SK-N-MC (cell line): ENCODE measurements at regions not wholly inside any gene's neighbourhood (a gene's known extent, or its start where the extent isn't known, plus 50 kb on each side); places are given as distances from the start of the nearest gene placed in this dataset.

ENCODE experiments used
- EZH2 ChIP-seq: fragments of 200-600 bp; sonication (generic); IDR thresholded peaks from one replicate; pipeline ENCODE4 v1.6.1; 2017; ENCODE audit warnings: antibody characterized with exemption
- POLR2AphosphoS5 ChIP-seq: IDR thresholded peaks from 2 replicates; pipeline ENCODE4 v1.6.1; 2012; ENCODE audit warnings: mild to moderate bottlenecking, low read depth, low read length, borderline replicate concordance

- TF ChIP-seq EZH2 = no peak
- no peak for TF ChIP-seq POLR2AphosphoS5
Measured at GRCh38 chr10:105516511-105516910, 875.4 kb downstream of the SORCS3 start.
